ENCODE measurements at regions not wholly inside any gene's neighbourhood (a gene's known extent, or its start where the extent isn't known, plus 50 kb on each side); places are given as distances from the start of the nearest gene placed in this dataset.

DNA sequence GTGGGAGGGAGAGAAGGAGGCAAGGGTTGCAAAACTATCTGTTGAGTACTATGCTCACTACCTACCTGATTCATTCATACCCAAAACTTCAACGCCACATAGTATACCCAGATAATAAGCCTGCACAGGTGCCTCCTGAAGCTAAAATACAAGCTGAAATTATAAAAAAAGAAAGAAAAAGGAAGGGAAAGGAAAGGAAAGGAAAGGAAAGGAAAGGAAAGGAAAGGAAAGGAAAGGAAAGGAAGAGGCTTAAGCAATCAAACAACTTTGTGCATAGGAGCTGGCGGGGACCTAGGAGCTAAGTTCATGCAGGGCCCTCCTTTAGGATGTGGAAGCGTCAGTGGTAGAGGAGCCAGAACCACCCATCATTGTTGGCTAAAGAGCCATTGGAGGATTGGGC lies 108.9 kb upstream of the SYNDIG1 start:
- H3K4me3 ChIP-seq (ENCODE audit: low read depth, poor library complexity, severe bottlenecking) = no peak overlapping the region
- no peak for DNase-seq (ENCODE audit: low spot score in 2 of 2)
- WGBS, 2 donors = 97 to 98% methylated on average over 3 of the region's 3 CpGs
- TF ChIP-seq POLR2A (IDR thresholded peaks at IDR 0.05) = no peak
- TF ChIP-seq, protein P1, sequence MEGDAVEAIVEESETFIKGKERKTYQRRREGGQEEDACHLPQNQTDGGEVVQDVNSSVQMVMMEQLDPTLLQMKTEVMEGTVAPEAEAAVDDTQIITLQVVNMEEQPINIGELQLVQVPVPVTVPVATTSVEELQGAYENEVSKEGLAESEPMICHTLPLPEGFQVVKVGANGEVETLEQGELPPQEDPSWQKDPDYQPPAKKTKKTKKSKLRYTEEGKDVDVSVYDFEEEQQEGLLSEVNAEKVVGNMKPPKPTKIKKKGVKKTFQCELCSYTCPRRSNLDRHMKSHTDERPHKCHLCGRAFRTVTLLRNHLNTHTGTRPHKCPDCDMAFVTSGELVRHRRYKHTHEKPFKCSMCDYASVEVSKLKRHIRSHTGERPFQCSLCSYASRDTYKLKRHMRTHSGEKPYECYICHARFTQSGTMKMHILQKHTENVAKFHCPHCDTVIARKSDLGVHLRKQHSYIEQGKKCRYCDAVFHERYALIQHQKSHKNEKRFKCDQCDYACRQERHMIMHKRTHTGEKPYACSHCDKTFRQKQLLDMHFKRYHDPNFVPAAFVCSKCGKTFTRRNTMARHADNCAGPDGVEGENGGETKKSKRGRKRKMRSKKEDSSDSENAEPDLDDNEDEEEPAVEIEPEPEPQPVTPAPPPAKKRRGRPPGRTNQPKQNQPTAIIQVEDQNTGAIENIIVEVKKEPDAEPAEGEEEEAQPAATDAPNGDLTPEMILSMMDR (IDR thresholded peaks at IDR 0.05) = no peak
- intact Hi-C loops (cut with DNase I; ENCODE audit: low total_unique reads) = no loop called here

DNA sequence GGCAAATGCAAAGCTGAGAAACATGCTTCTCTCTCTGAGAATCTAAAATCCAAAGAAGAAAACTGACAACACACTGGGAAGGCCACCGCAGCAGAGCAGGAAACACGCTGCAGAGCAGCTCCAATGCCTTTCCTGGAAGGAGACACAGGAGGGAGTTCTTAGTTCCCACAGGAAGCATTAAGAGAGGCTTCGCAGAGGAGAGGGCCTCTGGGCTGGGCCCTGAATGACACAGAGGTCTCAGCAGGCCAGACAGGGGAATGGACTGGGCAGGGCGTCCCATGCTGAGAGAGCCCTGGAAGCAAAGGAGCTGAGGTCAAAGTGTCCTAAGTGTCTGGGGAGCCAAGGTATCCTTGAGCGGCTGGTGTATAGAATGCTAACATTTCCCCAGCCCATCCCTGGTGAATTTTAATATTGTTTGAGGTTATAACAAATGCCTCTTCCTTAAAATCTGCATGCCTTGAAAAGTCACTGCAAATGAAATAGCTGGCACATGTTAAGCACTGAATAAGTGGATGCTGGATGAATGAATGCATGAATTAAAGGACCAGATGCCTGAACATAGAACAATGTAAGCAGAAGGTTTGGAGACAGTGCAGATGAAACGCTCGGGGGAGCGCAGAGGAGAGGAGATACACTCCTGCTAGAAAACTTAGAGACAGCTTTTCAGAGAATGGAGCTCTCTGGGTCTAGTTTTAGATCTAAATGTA lies 110.0 kb upstream of the SYNDIG1 start:
- H3K4me3 ChIP-seq (ENCODE audit: low read depth, poor library complexity, severe bottlenecking) = no peak overlapping the region
- WGBS, 2 donors = 65 to 75% methylated on average over 8 of the region's 8 CpGs
- DNase-seq (ENCODE audit: low spot score in 2 of 2) = no peak
- TF ChIP-seq POLR2A (IDR thresholded peaks at IDR 0.05) = no peak
- TF ChIP-seq, protein P1 (IDR thresholded peaks at IDR 0.05) = no peak
- intact Hi-C loops (cut with DNase I; ENCODE audit: low total_unique reads) = no loop called here

- WGBS, 2 donors = 74 to 79% methylated on average over 3 of the region's 3 CpGs
- TF ChIP-seq POLR2A (IDR thresholded peaks at IDR 0.05) = no peak
- TF ChIP-seq, protein P1 (IDR thresholded peaks at IDR 0.05) = no peak
- H3K4me3 ChIP-seq (ENCODE audit: low read depth, poor library complexity, severe bottlenecking) = no peak overlapping the region
- intact Hi-C loops (cut with DNase I; ENCODE audit: low total_unique reads) = no loop called here
- DNase-seq (ENCODE audit: low spot score in 2 of 2) = no peak
Observed at GRCh38 chr20:24357931-24358330, 111.5 kb upstream of the SYNDIG1 start.

DNA sequence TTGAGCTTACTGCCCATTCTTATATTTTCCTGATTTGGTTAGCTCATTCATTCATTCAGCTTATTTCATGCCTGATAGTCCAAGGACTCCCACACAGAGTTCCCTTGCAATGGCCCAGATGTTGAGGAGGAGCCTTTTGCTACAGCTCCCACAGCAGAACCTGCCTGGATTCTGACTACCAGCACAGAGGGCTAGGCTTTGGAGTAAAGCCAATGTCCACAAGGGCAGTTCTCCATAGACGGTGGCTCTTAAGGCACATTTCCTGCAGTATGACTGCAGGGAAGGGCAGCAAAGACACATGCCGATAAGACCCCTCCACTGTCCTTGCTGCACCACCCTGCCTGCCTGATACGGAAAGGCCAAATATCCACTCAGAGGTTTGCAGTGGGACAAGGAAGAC lies 112.3 kb upstream of the SYNDIG1 start:
- H3K4me3 ChIP-seq (ENCODE audit: low read depth, poor library complexity, severe bottlenecking) = no peak overlapping the region
- 62 to 83% methylated on average over 3 of the region's 3 CpGs for WGBS, 2 donors
- DNase-seq (ENCODE audit: low spot score in 2 of 2) = no peak
- intact Hi-C loops (cut with DNase I; ENCODE audit: low total_unique reads) = no loop called here
- TF ChIP-seq, protein P1 (IDR thresholded peaks at IDR 0.05) = no peak
- no peak for TF ChIP-seq POLR2A (IDR thresholded peaks at IDR 0.05)

DNA sequence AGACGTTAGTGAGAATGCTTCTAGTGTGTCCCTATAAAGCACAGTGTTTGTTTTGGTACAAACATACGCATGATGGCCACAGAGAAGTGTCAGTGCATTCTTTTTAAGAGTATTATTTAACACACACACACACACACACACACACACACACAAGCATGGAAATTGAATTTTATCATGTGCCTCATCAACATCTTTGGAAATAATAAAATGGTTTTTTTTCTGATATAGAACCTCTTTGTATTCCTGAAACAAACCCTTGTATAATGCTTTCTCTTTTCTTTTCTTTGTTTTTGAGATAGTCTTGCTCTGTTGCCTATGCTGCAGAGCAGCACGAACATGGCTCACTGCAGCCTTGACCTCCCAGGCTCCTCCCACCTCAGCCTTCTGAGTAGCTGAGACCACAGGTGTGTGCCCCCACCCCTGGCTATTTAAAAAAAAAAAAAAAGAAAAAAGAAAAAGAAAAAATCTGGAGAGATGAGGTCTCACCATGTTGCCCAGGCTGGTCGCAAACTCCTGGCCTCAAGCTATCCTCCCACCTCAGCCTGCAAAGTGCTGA lies 116.2 kb upstream of the SYNDIG1 start:
- H3K4me3 ChIP-seq (ENCODE audit: low read depth, poor library complexity, severe bottlenecking) = no peak overlapping the region
- intact Hi-C loops (cut with DNase I; ENCODE audit: low total_unique reads) = no loop called here
- DNase-seq (ENCODE audit: low spot score in 2 of 2) = no peak
- TF ChIP-seq POLR2A (IDR thresholded peaks at IDR 0.05) = no peak
- TF ChIP-seq, protein P1 (IDR thresholded peaks at IDR 0.05) = no peak
- 81% methylated on average over 4 of the region's 4 CpGs for WGBS, 2 donors
